Esophagus squamous epithelium (tissue), 4 donors: ENCODE measurements at regions not wholly inside any gene's neighbourhood (a gene's known extent, or its start where the extent isn't known, plus 50 kb on each side); places are given as distances from the start of the nearest gene placed in this dataset.

Source experiments
- POLR2A ChIP-seq, 4 donors: fragments of 450-650 bp; IDR thresholded peaks; one replicate each; pipeline ENCODE4 v1.6.1; 2017; ENCODE audit warnings: antibody characterized with exemption in 4 of 4, mild to moderate bottlenecking in 4 of 4, moderate library complexity in 3 of 4
- TF ChIP-seq, protein P1 (sequence below), 6 experiments: fragments of 450-650 bp in 4 of 6; fragments of 200-600 bp in 2 of 6; sonication (generic) in 2 of 6; IDR thresholded peaks; one replicate each; pipeline ENCODE4 v1.5.1; 2016 to 2019; ENCODE audit warnings: antibody characterized with exemption in 6 of 6, mild to moderate bottlenecking in 4 of 6, moderate library complexity in 4 of 6

DNA sequence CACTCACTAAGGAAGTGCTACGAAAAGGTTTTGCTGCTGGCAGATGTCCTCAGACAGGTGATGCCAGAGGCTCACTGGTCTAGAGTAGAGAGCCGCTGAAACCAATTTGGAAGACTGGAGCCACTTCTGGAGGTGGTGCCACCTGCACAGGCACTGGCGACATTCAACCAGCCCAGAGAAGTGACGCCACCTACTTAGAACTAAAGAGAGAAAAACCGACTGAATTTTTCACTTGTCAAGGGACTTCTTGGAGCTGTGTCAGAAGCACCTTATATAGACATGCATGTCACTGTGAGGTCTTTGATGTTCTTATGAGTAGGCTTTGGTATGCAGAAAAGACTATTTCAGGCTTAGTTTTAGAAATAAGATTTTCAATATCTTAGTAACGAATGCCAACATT is 71.4 kb downstream of the BOD1L2 start:
- TF ChIP-seq POLR2A (IDR thresholded peaks at IDR 0.05) = no peak
- TF ChIP-seq, protein P1, sequence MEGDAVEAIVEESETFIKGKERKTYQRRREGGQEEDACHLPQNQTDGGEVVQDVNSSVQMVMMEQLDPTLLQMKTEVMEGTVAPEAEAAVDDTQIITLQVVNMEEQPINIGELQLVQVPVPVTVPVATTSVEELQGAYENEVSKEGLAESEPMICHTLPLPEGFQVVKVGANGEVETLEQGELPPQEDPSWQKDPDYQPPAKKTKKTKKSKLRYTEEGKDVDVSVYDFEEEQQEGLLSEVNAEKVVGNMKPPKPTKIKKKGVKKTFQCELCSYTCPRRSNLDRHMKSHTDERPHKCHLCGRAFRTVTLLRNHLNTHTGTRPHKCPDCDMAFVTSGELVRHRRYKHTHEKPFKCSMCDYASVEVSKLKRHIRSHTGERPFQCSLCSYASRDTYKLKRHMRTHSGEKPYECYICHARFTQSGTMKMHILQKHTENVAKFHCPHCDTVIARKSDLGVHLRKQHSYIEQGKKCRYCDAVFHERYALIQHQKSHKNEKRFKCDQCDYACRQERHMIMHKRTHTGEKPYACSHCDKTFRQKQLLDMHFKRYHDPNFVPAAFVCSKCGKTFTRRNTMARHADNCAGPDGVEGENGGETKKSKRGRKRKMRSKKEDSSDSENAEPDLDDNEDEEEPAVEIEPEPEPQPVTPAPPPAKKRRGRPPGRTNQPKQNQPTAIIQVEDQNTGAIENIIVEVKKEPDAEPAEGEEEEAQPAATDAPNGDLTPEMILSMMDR (IDR thresholded peaks at IDR 0.05) = no peak
